Activated CD4-positive, CD25-positive, alpha-beta regulatory T cell treated with anti-CD3 and anti-CD28 coated beads, Interleukin-2, amount 50 U/mL, for 16 hours (primary cell): ENCODE measurements at regions not wholly inside any gene's neighbourhood (a gene's known extent, or its start where the extent isn't known, plus 50 kb on each side); places are given as distances from the start of the nearest gene placed in this dataset.

Experiments
- DNase-seq: peaks from one replicate; pipeline ENCODE4 v3.0.0-alpha.2; 2020; ENCODE audit warnings: low read depth, low spot score

DNA sequence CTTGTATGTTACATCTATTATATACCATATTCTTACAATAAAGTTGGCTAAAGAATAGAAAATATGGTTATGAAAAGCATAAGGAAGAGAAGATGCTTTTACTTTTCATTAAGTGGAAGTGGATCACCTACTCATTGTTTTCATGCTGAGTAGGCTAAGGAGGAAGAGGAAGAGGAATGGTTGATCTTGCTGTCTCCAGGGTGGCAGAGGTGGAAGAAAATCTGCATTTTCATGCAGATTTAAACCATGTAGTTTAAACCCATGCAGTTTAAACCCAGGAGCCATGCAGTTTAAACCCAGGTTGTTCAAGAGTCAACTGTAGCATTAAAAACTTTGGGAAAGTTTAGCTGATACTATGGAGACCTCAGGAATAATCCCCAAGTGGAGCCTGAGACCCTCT lies 214.8 kb upstream of the NAALADL2 start:
- DNase-seq, result no peak

DNA sequence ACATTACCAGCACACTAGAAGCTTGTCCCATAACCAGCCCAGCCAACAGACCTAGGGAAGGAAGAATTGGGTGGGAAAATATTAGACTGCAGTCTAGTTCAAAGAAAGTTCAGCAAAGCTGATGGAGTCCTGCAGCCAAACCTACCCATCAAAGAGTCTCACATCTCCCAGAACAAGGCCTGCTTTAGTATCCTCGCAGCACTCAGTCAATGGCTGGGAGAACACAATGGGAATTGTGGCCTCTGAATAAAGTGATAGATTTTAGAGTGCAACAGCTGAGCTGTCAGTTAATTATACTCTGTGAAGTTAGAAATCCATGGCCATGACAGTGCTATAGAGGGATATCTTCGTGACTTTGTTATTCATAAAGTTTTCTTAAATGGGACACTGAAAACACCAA lies 207.2 kb upstream of the NAALADL2 start:
- no peak for DNase-seq

DNA sequence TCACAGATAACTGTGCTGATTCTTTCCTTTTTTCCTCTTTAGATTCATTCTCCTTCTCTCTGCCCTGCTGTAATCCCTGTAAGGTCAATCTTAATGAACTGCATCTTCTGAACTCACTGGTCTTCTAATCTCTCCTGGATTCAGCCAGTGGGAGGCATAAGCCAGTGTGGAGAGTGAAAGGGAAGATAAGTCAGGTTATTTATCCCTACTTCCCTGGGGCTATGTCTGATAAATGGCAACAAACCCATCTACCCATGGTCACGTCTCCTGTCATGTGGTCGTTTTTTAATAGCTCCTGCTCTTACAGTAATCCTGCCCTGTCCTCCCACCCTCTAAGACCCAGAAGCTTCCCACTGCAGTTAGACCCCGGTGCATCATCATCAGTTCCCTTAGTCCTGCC lies 199.6 kb upstream of the NAALADL2 start:
- DNase-seq, result no peak

GRCh38 chr3:174662653-174663052 lies 196.5 kb upstream of the NAALADL2 start:
- DNase-seq, result no peak

- DNase-seq, result no peak
These were observed 191.7 kb upstream of the NAALADL2 start for GRCh38 chr3:174667386-174667785.

GRCh38 chr3:174675406-174675805 lies 183.7 kb upstream of the NAALADL2 start:
- DNase-seq, result no peak

DNA sequence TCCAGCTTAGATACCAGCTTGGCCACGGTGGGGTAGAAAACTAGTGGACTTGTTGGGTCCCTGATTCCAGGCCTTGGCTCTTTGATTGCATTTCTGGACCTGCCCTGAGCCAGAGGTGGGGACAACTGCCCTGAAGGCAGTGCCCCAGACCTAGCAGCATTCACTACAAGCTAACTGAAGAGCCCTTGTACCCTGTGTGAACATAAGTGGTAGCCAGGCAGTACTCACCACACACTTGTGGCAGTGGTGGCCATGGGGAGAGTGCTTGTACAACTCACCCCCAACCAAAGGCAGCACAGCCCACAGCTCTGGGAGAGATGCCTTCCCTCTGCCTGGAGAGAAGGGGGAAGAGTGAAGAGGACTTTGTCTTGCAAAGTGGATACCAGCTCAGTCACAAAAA lies 177.3 kb upstream of the NAALADL2 start:
- DNase-seq, result no peak

GRCh38 chr3:174685796-174686195 lies 173.3 kb upstream of the NAALADL2 start:
- no peak for DNase-seq

GRCh38 chr3:174697310-174697709 lies 161.8 kb upstream of the NAALADL2 start:
- DNase-seq, result no peak

GRCh38 chr3:174700736-174701135 lies 158.4 kb upstream of the NAALADL2 start:
- DNase-seq, result no peak

GRCh38 chr3:174710612-174711011 lies 148.5 kb upstream of the NAALADL2 start:
- DNase-seq, result no peak

- DNase-seq, result no peak
These were observed 143.7 kb upstream of the NAALADL2 start for GRCh38 chr3:174715386-174715785.

GRCh38 chr3:174716956-174717505 lies 142.1 kb upstream of the NAALADL2 start:
- no peak for DNase-seq

GRCh38 chr3:174720717-174721116 lies 138.4 kb upstream of the NAALADL2 start:
- no peak for DNase-seq

DNA sequence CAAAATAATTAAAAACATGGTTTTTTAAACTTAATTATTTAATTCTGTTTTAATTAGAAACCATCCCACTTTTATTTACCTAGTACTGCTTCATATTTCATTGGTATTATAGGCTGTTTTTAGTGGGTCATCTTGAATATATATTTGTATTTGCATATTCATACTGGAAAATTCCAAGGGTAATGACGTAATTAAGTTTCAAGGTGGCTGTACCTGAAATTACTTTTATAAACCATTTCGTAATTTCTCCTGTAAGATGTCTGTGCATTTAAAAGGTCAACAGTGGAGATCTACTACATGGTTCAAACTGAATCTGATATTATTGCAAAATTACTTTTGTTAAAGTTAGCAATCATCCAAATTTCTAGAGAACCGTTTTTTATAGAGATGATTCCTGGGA lies 133.8 kb upstream of the NAALADL2 start:
- DNase-seq, result no peak

DNA sequence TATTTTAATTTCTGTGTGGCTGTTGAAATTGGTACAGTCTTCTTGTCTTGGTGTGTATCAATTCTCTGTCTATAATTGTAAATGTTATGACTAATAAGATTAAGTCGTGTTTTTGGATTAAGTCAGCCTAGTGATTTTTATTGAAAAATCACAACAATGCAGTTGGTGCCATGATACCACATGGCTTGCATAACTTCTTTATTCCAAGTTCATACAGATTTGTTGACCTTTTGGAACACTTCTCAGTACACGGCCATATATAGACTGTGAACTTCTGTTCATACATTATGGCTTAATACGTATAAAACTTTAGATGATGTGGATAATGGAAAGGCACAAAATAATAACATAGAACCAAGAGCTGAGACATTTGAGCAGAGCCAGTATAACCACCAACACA lies 121.2 kb upstream of the NAALADL2 start:
- no peak for DNase-seq

GRCh38 chr3:174749143-174749542 lies 110.0 kb upstream of the NAALADL2 start:
- no peak for DNase-seq

DNA sequence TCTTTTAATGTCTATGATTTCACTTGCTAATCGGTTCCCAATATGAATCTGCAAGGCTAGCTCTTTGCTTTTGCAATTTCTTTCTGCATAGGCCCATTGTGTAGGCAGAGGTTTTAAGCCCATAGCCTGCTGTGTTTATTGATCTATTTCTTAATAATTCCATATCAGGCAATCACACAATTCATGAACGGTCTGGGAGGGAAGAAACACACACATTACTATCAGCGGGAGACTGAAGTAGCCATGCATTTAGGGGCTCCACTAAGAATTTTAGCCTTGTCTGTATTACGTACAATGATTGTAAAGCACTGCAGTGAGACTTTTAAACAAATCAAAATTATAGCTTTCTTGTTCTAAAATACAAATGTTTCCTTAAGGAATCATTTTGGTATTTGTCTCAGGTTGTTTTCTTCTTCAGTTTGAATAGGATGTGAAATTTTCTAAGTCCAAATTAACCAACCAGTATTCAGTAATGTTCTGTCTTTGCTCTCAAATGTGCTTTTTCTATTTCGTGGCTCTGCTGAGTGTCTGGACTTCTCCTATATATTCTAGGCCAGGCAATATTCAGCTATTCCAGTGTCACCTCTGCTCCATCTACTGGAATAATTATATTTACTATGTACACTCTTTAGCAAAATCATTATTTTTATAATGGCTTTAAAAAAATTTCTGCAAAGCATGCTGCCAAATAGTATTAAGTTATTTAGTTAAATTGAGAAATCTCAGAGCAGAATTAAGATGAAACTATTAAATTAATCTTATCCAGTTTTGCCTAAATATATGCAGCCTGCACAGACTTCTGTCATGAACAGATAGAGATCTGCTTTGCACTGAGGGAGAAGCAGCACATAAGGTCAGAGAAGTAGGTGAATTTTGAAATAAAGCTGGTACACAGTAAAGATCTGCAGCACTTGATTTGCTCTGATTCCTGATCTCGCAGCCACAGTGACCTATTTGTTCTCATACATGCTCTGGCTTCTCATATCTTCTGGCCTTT lies 103.0 kb upstream of the NAALADL2 start:
- no peak for DNase-seq

- DNase-seq, result no peak
These were observed 100.2 kb upstream of the NAALADL2 start for GRCh38 chr3:174758943-174759342.

- no peak for DNase-seq
These were observed 91.7 kb upstream of the NAALADL2 start for GRCh38 chr3:174767406-174767805.

GRCh38 chr3:174767853-174768382 lies 91.2 kb upstream of the NAALADL2 start:
- no peak for DNase-seq

- DNase-seq, result no peak
These were observed 90.0 kb upstream of the NAALADL2 start for GRCh38 chr3:174769171-174769570.

DNA sequence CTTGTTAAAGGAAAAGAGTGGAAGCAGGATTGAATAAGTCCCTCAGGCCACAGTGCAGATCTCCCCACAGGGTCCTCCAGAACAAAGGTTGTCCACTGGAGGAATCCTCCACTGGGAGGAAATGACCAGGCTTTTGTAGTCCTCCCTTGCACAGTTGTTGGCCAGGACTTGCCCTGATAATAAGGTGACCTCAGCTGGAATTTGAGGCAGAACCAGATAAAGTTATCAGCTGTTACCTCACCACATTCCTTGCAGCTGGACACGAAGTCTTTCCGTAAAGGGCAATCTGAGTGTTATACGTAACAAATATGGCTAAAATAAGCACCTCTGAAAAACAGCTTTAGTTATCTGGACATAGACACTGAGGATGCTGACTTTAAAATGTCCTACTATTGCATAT lies 83.5 kb upstream of the NAALADL2 start:
- DNase-seq, result no peak
